HG03175 (cell line): ENCODE measurements at regions not wholly inside any gene's neighbourhood (a gene's known extent, or its start where the extent isn't known, plus 50 kb on each side); places are given as distances from the start of the nearest gene placed in this dataset.
A peak's percentile ranks its signal among the peaks of the same experiment; 100 is the strongest.

Experiments
- ATAC-seq: cut with Tn5 transposase; IDR thresholded peaks from one replicate; pipeline ENCODE4 v1.9.1; 2021; ENCODE audit warnings: mild to moderate bottlenecking, moderate library complexity; ENCODE audit not compliant: unreplicated experiment

- ATAC-seq = no peak
Measured at GRCh38 chr10:29012926-29013554, 275.8 kb upstream of the LYZL1 start.

GRCh38 chr10:29021591-29021990 is 267.3 kb upstream of the LYZL1 start:
- ATAC-seq = no peak

DNA sequence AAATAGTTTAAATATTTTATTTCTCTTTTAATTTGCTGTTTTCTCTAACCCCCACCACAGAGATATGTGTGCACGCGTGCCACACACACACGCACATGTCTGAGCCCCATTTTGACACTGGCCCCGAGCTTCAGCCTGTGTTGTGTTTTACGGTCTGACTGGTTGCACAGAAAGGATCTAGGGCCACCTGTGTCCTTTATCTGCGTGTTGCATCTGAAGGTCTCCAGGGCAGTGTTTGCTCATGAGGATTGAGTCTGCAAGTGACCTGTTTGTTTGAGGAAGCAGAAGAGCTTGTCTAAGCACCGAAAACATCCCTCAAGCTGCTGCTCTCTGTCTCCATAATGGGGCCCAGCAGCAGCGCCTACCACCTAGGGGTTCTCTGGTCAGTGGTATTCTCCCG is 266.4 kb upstream of the LYZL1 start:
- ATAC-seq = no peak

- no peak for ATAC-seq
Measured at GRCh38 chr10:29023678-29024077, 265.2 kb upstream of the LYZL1 start.

DNA sequence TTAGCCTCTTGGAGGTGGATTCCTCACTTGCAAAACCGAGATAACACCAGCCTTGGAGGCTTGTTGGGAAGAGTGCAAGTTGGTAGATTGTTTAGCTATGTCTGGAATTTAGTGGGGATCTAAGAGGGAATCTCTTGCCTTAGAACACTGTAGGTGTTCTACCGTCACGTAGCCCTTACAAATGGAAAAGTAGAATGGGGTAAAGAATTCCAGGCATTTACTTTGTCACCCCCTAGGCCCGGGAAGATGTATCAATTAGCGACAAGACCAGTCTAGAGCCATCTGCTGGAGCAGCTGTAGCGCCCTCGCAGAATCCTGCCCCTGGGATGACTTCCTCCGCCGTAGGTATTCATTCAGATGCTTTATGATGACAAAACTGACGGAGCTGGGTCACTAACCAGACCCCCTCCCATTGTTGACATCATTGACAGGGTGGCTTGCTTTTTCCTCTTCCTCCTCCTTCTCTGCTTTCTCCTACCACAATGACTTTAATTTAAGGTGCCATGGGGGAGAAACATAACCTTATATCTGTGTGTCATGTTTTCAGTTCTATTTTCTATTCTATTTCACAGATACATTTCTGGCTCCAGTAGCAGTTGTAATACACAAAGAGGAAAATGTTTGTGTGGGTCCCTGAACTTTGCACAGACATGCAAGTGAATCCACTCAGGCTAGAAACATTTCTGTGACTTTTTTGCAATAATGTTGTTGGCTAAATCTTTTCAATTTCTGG is 262.6 kb upstream of the LYZL1 start:
- no peak for ATAC-seq

- no peak for ATAC-seq
Measured at GRCh38 chr10:29026802-29027580, 261.9 kb upstream of the LYZL1 start.

- no peak for ATAC-seq
Measured at GRCh38 chr10:29028486-29028885, 260.4 kb upstream of the LYZL1 start.

DNA sequence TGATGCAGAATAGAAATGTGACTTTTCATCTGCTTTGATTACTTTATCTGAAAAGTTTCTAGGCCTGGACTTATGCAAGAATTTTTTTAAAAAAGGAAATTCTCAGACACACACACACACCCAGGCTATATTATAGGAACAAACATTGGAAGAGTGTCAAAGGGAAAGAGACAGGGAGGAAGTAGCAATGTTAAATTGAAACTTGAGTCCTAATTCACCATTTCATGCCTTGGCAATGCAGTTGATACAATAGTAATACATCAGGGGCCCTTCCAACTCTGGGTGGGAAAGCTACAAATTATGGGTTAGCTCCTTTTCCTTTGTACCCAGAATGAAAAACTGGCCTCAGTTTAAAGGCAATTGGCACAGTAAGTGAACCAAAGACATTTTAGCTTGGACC is 258.0 kb upstream of the LYZL1 start:
- no peak for ATAC-seq

GRCh38 chr10:29032169-29032568 is 256.7 kb upstream of the LYZL1 start:
- ATAC-seq = no peak

DNA sequence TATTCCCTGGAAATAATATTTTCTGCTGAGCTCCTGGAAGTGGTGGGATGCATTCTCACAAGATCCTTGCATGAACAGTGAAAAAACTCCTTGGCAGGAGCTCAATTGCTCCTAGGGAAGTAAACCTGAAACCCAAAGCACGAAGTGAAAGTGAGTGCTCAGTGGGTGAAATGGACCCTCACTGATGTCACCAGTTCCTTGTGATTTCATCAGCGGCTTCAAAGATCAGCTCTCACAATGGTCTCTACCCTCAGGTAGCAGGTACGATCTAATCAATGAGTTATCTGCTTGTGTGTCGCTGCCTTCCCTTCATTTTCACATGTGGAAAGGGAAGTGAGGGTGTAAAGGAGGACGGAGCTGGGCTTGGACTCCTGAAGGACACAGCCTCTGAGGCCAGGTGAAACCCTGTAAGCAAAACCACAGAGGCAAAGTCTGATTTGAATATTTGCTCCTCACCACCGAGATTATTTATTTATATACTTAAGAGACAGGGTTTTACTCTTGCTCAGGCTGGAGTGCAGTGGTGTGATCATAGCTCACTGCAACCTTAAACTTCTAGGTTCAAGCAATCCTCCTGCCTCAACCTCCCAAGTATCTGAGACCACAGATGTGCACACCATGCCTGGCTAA is 255.4 kb upstream of the LYZL1 start:
- ATAC-seq = peak; percentile 60

- no peak for ATAC-seq
Measured at GRCh38 chr10:29034592-29034991, 254.3 kb upstream of the LYZL1 start.

GRCh38 chr10:29035721-29036120 is 253.1 kb upstream of the LYZL1 start:
- ATAC-seq = no peak

DNA sequence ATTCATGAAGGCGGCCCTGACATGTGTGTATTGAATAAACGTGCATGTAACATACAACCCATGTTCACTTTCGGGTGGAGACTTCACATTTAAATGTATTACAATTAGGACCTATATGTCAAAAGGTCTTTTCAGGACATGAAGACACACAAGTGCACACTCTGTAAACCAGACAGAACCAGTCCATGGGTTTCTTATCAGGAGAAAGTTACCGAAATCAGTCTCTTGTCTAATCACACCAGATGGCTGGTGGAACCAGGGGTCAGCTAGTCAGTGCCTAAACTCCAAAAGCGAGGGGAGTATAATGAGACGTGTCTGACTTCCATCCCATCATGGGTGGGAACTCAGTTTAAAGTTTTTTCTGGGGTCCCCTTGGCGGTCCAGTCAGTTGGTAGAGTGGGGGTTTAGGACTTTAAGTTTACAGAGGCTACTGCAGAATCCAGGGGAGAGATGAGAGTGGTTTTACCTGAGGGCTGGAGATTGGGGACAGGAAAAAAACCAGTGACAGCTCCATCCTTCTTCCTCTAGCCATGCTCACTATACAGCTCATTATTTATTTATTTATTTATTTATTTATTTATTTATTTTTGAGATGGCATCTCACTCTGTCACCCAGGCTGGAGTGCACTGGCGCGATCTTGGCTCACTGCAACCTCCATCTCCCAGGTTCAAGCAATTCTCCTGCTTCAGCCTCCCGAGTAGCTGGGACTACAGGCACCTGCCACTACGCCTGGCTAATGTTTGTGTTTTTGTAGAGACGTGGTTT is 251.3 kb upstream of the LYZL1 start:
- no peak for ATAC-seq

GRCh38 chr10:29039091-29039490 is 249.8 kb upstream of the LYZL1 start:
- ATAC-seq = no peak

DNA sequence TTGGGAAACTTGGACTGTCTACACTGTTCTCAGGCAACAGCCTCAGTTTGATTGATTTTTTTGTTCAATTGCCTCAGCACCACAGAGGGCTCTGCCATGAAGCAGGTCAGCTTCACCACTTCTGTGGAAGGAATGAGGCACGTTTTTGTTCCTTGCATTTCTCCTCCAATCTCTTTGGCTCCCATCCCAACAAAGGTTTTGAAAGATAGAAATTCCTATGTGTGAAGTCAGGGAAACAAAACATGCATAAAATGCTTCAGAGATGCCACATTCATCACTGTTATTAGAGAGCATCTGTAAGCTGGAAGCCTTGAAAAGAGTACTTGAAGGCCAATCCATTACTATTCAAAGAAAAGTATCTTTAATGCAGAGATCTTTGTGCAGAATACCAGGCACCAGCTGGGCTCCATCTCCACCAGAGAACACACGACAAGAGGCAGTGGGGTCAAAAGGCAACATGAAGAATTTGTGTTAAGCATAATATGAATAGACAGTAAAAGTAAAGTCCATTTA is 249.1 kb upstream of the LYZL1 start:
- ATAC-seq = no peak

DNA sequence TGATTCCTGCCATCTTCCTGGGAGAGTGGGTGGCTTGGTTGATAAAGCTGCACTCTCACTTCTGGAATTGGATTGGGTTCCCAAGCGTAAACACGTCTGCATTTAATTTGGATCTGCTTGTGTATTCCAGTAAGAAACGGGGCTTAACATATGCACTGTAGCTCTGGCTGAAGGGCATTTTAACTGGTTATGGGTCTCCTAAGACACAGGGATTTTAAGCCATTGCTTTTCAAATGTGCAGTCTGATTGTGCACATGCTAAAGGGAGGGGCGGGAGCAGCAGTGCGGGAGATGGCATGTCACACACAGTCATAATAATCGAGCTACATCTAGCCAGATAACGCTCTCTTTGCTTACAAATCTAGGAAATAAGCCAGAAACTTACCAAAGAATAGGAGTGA is 247.3 kb upstream of the LYZL1 start:
- ATAC-seq = no peak

GRCh38 chr10:29048506-29048905 is 240.4 kb upstream of the LYZL1 start:
- no peak for ATAC-seq

- no peak for ATAC-seq
Measured at GRCh38 chr10:29050081-29050480, 238.8 kb upstream of the LYZL1 start.

GRCh38 chr10:29055101-29055500 is 233.8 kb upstream of the LYZL1 start:
- ATAC-seq = no peak

- no peak for ATAC-seq
Measured at GRCh38 chr10:29056729-29057128, 232.1 kb upstream of the LYZL1 start.
